HCT116 (cell line): ENCODE measurements at regions not wholly inside any gene's neighbourhood (a gene's known extent, or its start where the extent isn't known, plus 50 kb on each side); places are given as distances from the start of the nearest gene placed in this dataset.

Source experiments
- ATAC-seq: fragments of 200-7000 bp; cut with Tn5 transposase; 2 replicates; pipeline ENCODE4 v1.9.1; 2020; ENCODE audit warnings: mild to moderate bottlenecking, moderate library complexity
- BruUV-seq: library from RNA; stranded (reverse); fragments of 400-500 nt; replicated peaks from 2 replicates; lab custom pipeline; 2021; lab: Mats Ljungman, UMichigan
- CTCF ChIA-PET: fragments of 300-600 bp; sonication (Branson Sonifier 250); formaldehyde crosslinking; loops from one replicate; lab custom pipeline; 2021; ENCODE audit warnings: antibody characterized with exemption; lab: Charles Lee
- POLR2A ChIA-PET: fragments of 300-600, 350-600 bp; sonication (Branson Sonifier 250); formaldehyde crosslinking; loops from one replicate; lab custom pipeline; 2021; ENCODE audit warnings: antibody characterized with exemption; lab: Charles Lee
- RAD21 ChIA-PET, 2 experiments: fragments of 300-600 bp; sonication (Branson Sonifier 250); formaldehyde crosslinking; loops; one replicate each; lab custom pipeline; 2023; ENCODE audit warnings: low total read pairs in 2 of 2; ENCODE audit not compliant: uncharacterized antibody in 2 of 2, unreplicated experiment in 2 of 2, low non-redundant PET in 1 of 2; lab: Charles Lee
- DNase-seq: peaks from one replicate; pipeline ENCODE4 v3.0.0-alpha.2; 2010; ENCODE audit warnings: low read depth, low spot score
- H2AFZ ChIP-seq: fragments of 200-600 bp; shearing (Covaris generic), sonication (generic); 2 replicates; pipeline ENCODE4 v1.6.1; 2017; ENCODE audit warnings: low read depth, mixed run types, mixed read lengths, antibody characterized with exemption, low read length; ENCODE audit not compliant: poor library complexity, severe bottlenecking
- H3K27ac ChIP-seq: 2 replicates; pipeline ENCODE4 v1.5.1; 2012; ENCODE audit warnings: low read depth, low read length
- H3K27me3 ChIP-seq: fragments of 200-600 bp; sonication (generic); 2 replicates; pipeline ENCODE4 v1.6.1; 2016; ENCODE audit warnings: mixed run types, low read length, mixed read lengths; ENCODE audit not compliant: insufficient read depth
- H3K36me3 ChIP-seq, 2 experiments: fragments of 200-500 bp in 1 of 2; fragments of 200-600 bp in 1 of 2; sonication (Bioruptor generic) in 1 of 2; sonication (generic) in 1 of 2; 2 replicates each; pipeline versions ENCODE4 v1.5.1 to v1.6.1; 2014 to 2016; ENCODE audit warnings: low read length in 2 of 2, inconsistent platforms in 1 of 2, mixed read lengths in 1 of 2, mixed run types in 1 of 2; ENCODE audit not compliant: insufficient read depth in 2 of 2, control insufficient read depth in 1 of 2
- H3K4me1 ChIP-seq, 2 experiments: fragments of 200-600 bp in 1 of 2; sonication (generic) in 1 of 2; 2 replicates each; pipeline versions ENCODE4 v1.5.1 to v1.6.1; 2012 to 2017; ENCODE audit warnings: low read length in 2 of 2, inconsistent platforms in 1 of 2, mild to moderate bottlenecking in 1 of 2, mixed read lengths in 1 of 2, mixed run types in 1 of 2, moderate library complexity in 1 of 2; ENCODE audit not compliant: insufficient read depth in 2 of 2, control insufficient read depth in 1 of 2
- H3K4me2 ChIP-seq: fragments of 200-600 bp; sonication (generic); 2 replicates; pipeline ENCODE4 v1.6.1; 2017; ENCODE audit warnings: mixed run types, low read length, mixed read lengths
- H3K4me3 ChIP-seq, 2 experiments: fragments of 200-600 bp in 1 of 2; sonication (generic) in 1 of 2; replicated peaks in 1 of 2; 2 replicates each; pipeline ENCODE4 v1.5.1; 2011 to 2016; ENCODE audit warnings: low read length in 2 of 2, control low read depth in 1 of 2, low read depth in 1 of 2, mild to moderate bottlenecking in 1 of 2, mixed read lengths in 1 of 2, mixed run types in 1 of 2
- H3K79me2 ChIP-seq: fragments of 200-600 bp; sonication (generic); 2 replicates; pipeline ENCODE4 v1.6.1; 2017; ENCODE audit warnings: mild to moderate bottlenecking, mixed run types, low read length, moderate library complexity, mixed read lengths; ENCODE audit not compliant: insufficient read depth
- H3K9ac ChIP-seq: fragments of 200-600 bp; sonication (generic); 2 replicates; pipeline ENCODE4 v1.6.1; 2016; ENCODE audit warnings: low read length, mixed read lengths
- H3K9me2 ChIP-seq: fragments of 200-600 bp; sonication (generic), shearing (Covaris generic); 2 replicates; pipeline ENCODE4 v1.6.1; 2017; ENCODE audit warnings: mixed run types, mild to moderate bottlenecking, moderate library complexity; ENCODE audit not compliant: insufficient read depth
- H3K9me3 ChIP-seq, 2 experiments: fragments of 200-500 bp in 1 of 2; fragments of 200-600 bp in 1 of 2; sonication (Bioruptor generic) in 1 of 2; sonication (generic) in 1 of 2; 2 replicates each; pipeline ENCODE4 v1.6.1; 2014 to 2017; ENCODE audit warnings: low read length in 2 of 2, mixed read lengths in 2 of 2, inconsistent platforms in 1 of 2, low read depth in 1 of 2, mild to moderate bottlenecking in 1 of 2, mixed run types in 1 of 2, moderate library complexity in 1 of 2; ENCODE audit not compliant: control insufficient read depth in 1 of 2, insufficient read depth in 1 of 2
- H4K20me1 ChIP-seq: fragments of 200-600 bp; sonication (generic), shearing (Covaris generic); 2 replicates; pipeline ENCODE4 v1.6.1; 2017; ENCODE audit warnings: mixed run types, mild to moderate bottlenecking, moderate library complexity; ENCODE audit not compliant: insufficient read depth
- CBX3 ChIP-seq: IDR thresholded peaks from 2 replicates; pipeline ENCODE4 v1.6.1; 2012; ENCODE audit warnings: low read depth
- CEBPB ChIP-seq: IDR thresholded peaks from 2 replicates; pipeline ENCODE4 v1.6.1; 2012; ENCODE audit warnings: low read depth
- EZH2phosphoT487 ChIP-seq: fragments of 200-600 bp; IDR thresholded peaks from 2 replicates; pipeline ENCODE4 v1.6.1; 2018; ENCODE audit warnings: antibody characterized with exemption, borderline replicate concordance
- POLR2A ChIP-seq: IDR thresholded peaks from 2 replicates; pipeline ENCODE4 v1.7.0; 2011; ENCODE audit warnings: borderline replicate concordance; ENCODE audit not compliant: insufficient read depth, insufficient read length; ENCODE audit errors: extremely low read depth
- POLR2AphosphoS5 ChIP-seq: IDR thresholded peaks from 2 replicates; pipeline ENCODE4 v1.6.1; 2011; ENCODE audit warnings: mild to moderate bottlenecking, low read depth, low read length, moderate library complexity
- SIN3A ChIP-seq: IDR thresholded peaks from 2 replicates; pipeline ENCODE4 v1.6.1; 2012; ENCODE audit warnings: low read depth
- SP1 ChIP-seq: IDR thresholded peaks from 2 replicates; pipeline ENCODE4 v1.6.1; 2012; ENCODE audit warnings: low read depth
- SRF ChIP-seq: IDR thresholded peaks from 2 replicates; pipeline ENCODE4 v1.6.1; 2012; ENCODE audit warnings: low read depth
- YY1 ChIP-seq: IDR thresholded peaks from 2 replicates; pipeline ENCODE4 v1.6.1; 2011; ENCODE audit warnings: low read length, low read depth, moderate library complexity, mild to moderate bottlenecking; ENCODE audit not compliant: insufficient replicate concordance; ENCODE audit errors: extremely low read depth
- ZNF274 ChIP-seq: fragments of 200-500 bp; sonication (Bioruptor generic); IDR thresholded peaks from 2 replicates; pipeline ENCODE4 v1.6.1; 2014; ENCODE audit warnings: mild to moderate bottlenecking, low read depth, low read length, inconsistent platforms
- intact Hi-C: fragments of 100-400 bp; cut with micrococcal nuclease; formaldehyde crosslinking; loops from 2 replicates; pipeline ENCODE4 v1.10.0; 2022
- TF ChIP-seq, protein P1 (sequence below): IDR thresholded peaks from 2 replicates; pipeline ENCODE4 v1.6.1; 2011; ENCODE audit warnings: mild to moderate bottlenecking, low read length, moderate library complexity; ENCODE audit not compliant: insufficient replicate concordance; ENCODE audit errors: extremely low read depth
- TF ChIP-seq, protein P2 (sequence below), 3 experiments: fragments of 200-600 bp in 1 of 3; sonication (generic) in 1 of 3; IDR thresholded peaks in 2 of 3; conservative IDR thresholded peaks in 1 of 3; 2 replicates each; pipeline ENCODE4 v1.5.1; 2012 to 2017; ENCODE audit warnings: low read depth in 2 of 3, low read length in 2 of 3, antibody characterized with exemption in 1 of 3, borderline replicate concordance in 1 of 3, control low read depth in 1 of 3, mild to moderate bottlenecking in 1 of 3, mixed read lengths in 1 of 3, mixed run types in 1 of 3, moderate library complexity in 1 of 3; ENCODE audit not compliant: insufficient read depth in 1 of 3

DNA sequence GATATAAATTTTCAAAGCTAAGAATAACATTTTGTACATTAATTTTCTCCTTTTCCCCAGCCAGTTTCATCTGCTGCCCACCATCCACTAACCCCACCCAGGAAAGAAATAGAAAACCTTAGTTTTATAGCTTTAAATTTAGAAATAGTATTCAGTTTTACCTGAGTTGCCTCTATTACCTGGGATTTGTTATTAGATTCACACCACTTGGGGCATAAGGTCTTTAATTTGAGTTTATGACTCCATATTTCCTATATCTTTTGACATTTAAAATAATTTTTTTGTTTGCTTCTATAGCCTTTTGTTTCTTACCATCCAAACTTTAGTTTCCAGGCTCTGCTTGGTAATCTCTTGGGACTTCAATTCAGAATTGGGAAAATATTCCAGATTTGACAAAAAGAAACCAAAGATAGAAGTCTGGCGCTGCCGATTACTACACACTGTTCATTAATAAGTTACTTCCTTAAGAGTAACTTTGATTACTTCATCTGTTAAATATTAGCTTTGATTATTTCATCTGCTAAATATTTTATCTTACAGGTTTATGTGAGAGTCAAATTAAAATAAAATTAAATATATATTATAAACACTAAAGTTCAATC is 485.5 kb upstream of the FOXG1 start:
- TF ChIP-seq CEBPB, result no peak
- TF ChIP-seq POLR2A, result no peak
- TF ChIP-seq, protein P1, sequence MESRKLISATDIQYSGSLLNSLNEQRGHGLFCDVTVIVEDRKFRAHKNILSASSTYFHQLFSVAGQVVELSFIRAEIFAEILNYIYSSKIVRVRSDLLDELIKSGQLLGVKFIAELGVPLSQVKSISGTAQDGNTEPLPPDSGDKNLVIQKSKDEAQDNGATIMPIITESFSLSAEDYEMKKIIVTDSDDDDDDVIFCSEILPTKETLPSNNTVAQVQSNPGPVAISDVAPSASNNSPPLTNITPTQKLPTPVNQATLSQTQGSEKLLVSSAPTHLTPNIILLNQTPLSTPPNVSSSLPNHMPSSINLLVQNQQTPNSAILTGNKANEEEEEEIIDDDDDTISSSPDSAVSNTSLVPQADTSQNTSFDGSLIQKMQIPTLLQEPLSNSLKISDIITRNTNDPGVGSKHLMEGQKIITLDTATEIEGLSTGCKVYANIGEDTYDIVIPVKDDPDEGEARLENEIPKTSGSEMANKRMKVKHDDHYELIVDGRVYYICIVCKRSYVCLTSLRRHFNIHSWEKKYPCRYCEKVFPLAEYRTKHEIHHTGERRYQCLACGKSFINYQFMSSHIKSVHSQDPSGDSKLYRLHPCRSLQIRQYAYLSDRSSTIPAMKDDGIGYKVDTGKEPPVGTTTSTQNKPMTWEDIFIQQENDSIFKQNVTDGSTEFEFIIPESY, result no peak
- no peak for TF ChIP-seq SRF
- TF ChIP-seq CBX3, result no peak
- no peak for TF ChIP-seq EZH2phosphoT487
- no peak for TF ChIP-seq SIN3A
- no peak for TF ChIP-seq ZNF274
- no peak for TF ChIP-seq YY1
- TF ChIP-seq, protein P2, sequence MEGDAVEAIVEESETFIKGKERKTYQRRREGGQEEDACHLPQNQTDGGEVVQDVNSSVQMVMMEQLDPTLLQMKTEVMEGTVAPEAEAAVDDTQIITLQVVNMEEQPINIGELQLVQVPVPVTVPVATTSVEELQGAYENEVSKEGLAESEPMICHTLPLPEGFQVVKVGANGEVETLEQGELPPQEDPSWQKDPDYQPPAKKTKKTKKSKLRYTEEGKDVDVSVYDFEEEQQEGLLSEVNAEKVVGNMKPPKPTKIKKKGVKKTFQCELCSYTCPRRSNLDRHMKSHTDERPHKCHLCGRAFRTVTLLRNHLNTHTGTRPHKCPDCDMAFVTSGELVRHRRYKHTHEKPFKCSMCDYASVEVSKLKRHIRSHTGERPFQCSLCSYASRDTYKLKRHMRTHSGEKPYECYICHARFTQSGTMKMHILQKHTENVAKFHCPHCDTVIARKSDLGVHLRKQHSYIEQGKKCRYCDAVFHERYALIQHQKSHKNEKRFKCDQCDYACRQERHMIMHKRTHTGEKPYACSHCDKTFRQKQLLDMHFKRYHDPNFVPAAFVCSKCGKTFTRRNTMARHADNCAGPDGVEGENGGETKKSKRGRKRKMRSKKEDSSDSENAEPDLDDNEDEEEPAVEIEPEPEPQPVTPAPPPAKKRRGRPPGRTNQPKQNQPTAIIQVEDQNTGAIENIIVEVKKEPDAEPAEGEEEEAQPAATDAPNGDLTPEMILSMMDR (IDR thresholded peaks at IDR 0.05 in 2 of 3, conservative IDR thresholded peaks at IDR 0.05 in 1 of 3; ENCODE audit: borderline replicate concordance in 1 of 3, insufficient read depth in 1 of 3, low read depth in 2 of 3, low read length in 2 of 3), result no peak
- no peak for TF ChIP-seq POLR2AphosphoS5
- no peak for TF ChIP-seq SP1
- ChIA-PET RAD21 (no interaction called here), CTCF (no interaction called here), POLR2A (no interaction called here)
- Histone ChIP-seq H3K79me2 (no peaks in the 10 kb centered on the region), H3K9me2 (no peaks in the 10 kb centered on the region), H3K9ac (no peak overlapping the region), H3K27me3 (no peaks in the 10 kb centered on the region), H3K27ac (no peak overlapping the region), H2AFZ (no peak overlapping the region), H3K4me1 (no peaks in the 10 kb centered on the region), H3K36me3 (no peaks in the 10 kb centered on the region), H3K4me3 (no peak overlapping the region), H3K4me2 (no peak overlapping the region), H4K20me1 (no peaks in the 10 kb centered on the region), H3K9me3 (peaks cover 5 to 21% of the 10 kb centered on the region in 2 experiments; a peak in 2 of 4 replicates)
- DNase-seq (no peak), ATAC-seq (no peak)
- no TSS peak for BruUV-seq
- intact Hi-C loops, result no loop called here
